Fibroblast of skin of back (primary cell): ENCODE measurements at regions not wholly inside any gene's neighbourhood (a gene's known extent, or its start where the extent isn't known, plus 50 kb on each side); places are given as distances from the start of the nearest gene placed in this dataset.

ENCODE experiments used
- DNase-seq: peaks from one replicate; pipeline ENCODE4 v3.0.0-alpha.2; 2013

DNA sequence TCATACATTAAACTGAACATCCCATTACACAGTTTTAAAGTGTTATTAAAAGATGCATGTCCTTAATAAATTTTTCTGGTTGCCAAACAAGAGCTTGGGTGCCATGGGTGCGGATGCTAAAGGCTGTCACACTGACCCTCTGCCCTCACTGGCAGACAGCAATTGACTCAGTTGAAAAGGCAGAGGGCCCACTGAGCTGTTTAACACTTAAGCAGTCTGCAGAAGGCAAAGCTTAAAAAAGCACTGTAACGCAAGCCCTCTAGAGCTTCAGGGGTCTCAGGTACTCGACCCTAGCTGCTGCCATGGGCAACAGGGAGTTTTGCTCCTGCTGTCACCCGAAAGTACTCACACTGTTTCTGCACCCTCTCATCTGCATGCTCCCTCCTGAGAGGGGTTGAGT lies 726.4 kb upstream of the TYRP1 start:
- DNase-seq, result no peak

DNA sequence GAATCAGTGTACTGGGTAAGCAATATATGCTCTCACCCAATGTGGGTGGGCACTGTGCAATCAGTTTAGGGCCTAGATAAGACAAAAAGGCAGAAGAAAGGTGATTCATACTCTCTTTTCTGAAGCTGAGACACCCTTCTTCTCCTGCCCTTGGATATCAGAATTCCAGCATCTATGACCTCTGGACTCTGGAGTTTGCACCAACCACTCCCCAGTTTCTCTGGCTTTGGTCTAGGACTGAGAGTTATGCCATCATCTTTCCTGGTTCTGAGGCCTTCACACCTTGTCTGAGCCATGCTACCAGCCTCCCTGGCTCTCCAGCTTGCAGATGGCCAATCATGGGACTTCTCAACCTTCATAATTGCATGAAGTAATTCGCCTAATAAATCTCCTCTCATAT lies 724.6 kb upstream of the TYRP1 start:
- no peak for DNase-seq

- peak; percentile 59 for DNase-seq
These were observed 720.2 kb upstream of the TYRP1 start for GRCh38 chr9:11973011-11973410.

- no peak for DNase-seq
These were observed 719.7 kb upstream of the TYRP1 start for GRCh38 chr9:11973511-11973910.

- DNase-seq, result peak; percentile 2
These were observed 700.3 kb upstream of the TYRP1 start for GRCh38 chr9:11992866-11993265.

DNA sequence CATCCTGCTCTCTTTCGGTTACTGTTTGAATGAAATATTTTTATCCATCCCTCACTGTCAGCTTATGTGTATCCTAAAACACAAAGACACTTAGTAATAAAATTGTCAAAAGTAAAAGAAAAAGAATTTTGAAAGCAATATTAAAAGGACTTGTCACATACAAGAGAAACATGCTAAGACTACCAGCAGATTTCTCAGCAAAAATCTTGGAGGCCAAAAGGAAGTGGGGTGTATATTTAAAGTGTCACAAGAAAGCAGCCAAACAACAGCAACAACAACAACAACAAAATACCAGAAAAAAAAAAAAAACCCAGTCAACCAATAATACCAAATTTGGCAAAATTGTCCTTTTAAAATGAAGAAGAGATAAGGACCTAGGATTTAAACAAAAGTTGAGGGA lies 678.7 kb upstream of the TYRP1 start:
- no peak for DNase-seq

- no peak for DNase-seq
These were observed 639.0 kb upstream of the TYRP1 start for GRCh38 chr9:12054235-12054634.

DNA sequence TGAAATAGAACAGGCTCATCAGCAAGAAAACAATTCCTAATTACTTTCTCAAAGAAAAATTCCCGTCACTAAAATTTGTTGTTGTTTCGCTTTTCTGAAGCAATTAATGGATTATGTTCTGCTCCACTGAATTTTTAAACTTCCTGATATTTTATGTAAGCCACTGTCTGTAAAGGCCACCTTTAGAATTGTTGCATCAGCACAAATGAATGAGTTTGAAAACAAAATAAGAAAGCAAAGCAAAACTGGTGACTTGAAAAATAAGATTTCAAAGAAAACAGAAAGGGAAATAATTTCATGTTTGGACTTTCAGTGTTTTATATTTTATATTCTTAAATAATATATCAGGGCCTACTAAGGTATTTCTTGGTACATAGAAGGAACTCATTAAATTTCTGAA lies 636.3 kb upstream of the TYRP1 start:
- DNase-seq, result no peak

DNA sequence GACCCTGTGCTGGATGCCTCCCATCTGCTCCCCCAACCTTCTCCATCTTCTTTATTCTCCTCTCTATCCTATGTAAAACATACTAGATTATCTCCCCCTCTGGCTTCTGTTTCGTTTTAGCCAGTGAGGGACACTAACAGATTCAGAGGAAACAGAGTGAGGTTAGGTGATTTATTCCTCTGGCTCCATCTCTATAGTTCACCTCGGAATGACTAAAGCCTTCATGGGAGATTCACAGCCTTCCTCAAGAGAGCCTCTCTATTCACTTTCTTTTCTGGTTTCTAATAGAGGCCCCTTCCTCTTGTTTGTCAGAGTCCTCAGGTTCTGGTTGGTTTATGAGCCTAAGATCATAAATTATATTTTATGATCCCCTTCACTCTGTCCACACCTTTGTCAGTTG lies 633.1 kb upstream of the TYRP1 start:
- DNase-seq, result no peak

- DNase-seq, result no peak
These were observed 632.4 kb upstream of the TYRP1 start for GRCh38 chr9:12060811-12061210.

- DNase-seq, result no peak
These were observed 628.1 kb upstream of the TYRP1 start for GRCh38 chr9:12065050-12065449.

- DNase-seq, result no peak
These were observed 627.5 kb upstream of the TYRP1 start for GRCh38 chr9:12065686-12066085.

GRCh38 chr9:12066455-12067035 lies 626.6 kb upstream of the TYRP1 start:
- DNase-seq, result no peak

DNA sequence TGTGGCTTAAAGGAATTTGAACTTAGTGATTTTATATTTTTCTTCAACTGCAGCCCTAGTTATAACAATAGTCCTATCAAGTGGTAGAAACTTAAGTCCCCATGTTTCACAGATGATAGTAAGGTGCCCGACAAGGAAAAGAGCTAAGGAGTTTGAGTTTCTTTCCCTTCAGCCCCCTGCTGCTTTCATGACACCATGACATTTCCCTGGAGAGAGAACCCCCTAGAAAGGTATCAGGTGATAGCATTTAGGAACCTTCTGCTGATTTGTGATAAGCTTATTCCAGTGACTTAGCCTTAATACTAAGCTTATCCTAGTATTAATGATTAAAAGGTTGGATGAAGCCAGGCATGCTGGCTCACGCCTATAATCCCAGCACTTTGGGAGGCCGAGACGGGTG lies 623.8 kb upstream of the TYRP1 start:
- no peak for DNase-seq

DNA sequence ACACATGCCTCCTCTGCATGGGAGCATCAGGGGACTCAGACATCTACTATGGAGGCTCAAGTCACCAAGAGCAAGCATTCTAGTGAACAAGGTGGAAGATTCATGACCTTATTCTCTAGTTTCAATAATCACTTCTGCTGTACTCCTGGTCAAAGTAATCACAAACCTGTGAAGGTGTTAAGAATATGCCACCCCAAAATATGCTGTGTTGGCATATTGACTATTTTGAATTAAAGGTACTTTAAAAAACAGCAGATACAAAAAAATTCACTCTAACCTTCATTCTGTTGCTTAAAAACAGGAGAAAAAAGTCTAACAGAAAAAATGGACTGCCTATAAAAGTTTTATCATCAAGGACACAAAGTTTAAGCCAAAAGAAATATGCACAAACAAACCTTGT lies 607.8 kb upstream of the TYRP1 start:
- DNase-seq, result no peak

DNA sequence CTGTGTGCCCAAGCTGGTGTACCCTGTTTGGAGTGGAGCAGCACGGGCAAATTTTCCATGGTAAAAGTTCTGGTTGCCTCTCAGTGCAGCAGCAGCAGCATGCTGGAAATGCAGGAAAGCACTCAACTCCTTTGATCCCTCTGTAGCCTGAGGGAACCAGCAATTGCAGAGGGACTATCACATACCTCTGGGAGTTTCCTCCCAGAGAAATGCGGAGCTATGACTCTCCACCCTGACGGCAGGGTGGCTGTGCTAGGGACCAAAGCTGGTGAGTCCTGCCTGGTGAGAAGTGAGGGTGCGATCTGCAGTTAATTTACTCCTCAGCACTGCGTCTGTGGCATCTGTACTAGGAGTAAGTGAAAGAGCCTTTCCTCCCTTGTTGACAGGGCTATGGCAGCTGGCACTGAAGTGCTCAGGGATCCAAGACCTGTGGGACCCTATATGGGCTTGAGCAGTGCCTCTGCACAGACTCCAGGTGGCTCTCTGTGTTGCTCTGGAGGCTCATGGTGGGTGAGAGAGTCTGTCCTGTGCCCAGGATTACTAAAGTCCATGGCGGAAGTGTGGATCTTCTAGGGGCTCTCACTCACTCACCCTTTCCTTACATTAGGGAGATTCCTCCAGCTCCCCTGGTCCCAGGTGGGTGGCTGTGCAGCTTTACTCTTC lies 601.2 kb upstream of the TYRP1 start:
- no peak for DNase-seq

DNA sequence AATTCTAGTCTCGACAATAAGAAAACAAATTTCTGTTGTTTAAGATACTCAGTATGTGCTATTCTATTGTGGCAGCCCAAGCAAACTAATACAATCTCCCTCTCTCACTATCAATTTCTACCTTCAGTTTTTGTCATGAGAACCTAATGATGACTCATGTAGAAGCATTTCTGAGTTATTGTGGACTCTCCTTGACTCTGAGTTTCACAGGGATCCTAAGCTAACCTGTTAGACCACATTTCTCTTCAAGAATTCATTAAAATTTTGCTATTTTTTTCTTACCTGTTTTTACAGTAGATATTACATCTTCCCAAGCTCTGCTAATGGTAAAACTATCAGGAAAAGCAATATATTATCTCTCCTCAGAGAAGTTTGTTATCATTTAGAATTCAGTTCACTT lies 599.1 kb upstream of the TYRP1 start:
- DNase-seq, result no peak

DNA sequence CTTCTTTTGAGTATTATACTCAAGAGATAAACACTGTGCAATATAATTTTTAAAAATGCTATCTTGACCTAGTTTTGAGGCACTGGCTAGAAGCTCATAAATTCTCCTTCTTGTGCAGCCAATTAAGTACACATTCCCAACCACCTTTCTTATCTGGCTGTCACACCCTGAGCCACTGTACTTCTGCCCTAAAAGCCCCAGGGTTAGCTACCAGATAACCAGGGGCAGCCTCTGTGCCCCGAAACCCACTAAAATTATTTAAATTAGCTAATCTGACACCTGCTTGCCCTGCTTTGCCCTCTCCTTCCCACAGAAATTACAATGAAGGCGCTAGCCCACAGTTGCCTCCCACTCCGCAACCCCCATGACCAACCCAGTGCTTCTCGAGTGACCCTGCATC lies 597.3 kb upstream of the TYRP1 start:
- DNase-seq, result no peak

DNA sequence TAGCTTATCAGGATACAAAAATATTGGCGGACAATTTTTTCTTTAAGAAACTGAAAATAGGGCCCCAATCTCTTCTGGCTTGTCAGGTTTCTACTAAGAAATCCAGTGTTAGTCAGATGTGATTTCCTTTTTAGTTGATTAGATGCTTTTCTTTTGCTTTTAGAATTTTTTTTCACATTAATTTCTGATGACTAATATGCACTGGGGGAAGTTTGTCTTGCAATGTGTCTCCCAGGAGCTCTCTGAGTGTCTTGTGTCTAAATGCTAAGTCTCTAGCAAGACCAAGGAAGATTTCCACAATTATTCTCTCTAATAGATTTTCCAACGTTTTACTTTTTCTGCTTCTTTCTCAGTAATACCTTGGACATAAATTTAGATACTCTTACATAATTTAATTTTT lies 559.8 kb upstream of the TYRP1 start:
- peak; percentile 50 for DNase-seq

- DNase-seq, result no peak
These were observed 551.8 kb upstream of the TYRP1 start for GRCh38 chr9:12141422-12141821.

DNA sequence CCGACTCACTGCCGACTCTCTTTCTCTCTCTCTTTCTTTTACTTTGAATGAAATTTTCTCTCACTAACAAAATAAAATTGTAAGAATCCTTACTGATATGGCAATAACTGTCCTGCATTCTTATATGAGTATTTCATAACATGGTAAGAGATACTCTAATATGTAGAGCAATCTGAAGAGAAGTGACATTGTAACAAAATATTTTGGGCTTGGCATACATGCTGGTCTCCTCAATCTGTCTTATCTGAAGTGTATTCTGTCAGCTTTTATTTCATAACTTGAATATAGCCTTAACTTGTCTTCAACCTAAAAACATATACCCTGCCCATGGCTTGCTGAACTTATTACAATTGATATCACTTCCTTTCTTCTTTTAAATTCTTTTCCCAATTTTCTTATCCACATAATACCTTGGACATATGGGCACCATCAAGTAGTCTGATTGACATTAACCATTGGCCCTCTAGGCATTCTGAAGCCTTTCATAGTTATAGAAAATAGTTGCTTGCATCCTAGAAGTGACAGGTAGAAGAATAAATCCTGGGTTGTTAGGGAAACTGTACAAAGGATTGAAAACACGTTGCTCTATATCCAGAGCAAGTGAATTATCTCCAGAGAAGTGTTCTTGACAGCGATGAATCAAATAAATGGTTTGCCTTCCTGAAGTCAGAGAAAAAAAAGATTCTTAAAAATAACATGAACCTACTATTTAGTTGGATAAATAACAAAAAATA lies 537.6 kb upstream of the TYRP1 start:
- no peak for DNase-seq

GRCh38 chr9:12162181-12162815 lies 530.9 kb upstream of the TYRP1 start:
- DNase-seq, result no peak

- DNase-seq, result no peak
These were observed 529.3 kb upstream of the TYRP1 start for GRCh38 chr9:12163723-12164458.
